ENCODE measurements at regions not wholly inside any gene's neighbourhood (a gene's known extent, or its start where the extent isn't known, plus 50 kb on each side); places are given as distances from the start of the nearest gene placed in this dataset.

DNA sequence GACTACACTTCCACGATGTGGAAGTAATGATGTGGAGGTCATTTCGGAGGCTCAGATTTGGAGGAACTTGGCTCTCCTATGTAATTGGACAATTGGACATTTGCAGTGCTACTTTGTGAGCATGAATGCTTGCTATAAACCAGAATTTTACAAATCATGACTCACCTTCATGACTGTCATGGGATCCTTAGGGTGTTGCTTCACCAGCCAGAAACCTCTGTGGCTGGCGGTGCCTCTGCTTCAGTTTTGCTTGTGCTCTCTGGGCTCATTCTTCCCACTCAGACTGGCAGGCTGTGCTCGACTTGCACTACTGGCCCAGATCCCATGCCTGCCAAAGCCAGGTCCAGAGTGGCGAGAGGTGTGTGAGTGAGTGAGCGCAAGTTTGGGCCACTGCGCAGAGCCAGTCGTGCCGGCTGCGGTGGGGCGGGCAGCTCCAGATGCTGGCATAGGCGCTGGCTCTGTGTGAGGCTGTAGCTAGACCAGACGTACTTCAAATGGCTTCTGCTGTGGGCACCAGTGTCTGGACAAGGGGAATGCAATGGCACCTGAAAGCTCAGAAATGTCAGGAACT is 387.8 kb downstream of the AEBP2 start:
- DNase-seq (ENCODE audit: low read depth in 2 of 2): no peak

DNA sequence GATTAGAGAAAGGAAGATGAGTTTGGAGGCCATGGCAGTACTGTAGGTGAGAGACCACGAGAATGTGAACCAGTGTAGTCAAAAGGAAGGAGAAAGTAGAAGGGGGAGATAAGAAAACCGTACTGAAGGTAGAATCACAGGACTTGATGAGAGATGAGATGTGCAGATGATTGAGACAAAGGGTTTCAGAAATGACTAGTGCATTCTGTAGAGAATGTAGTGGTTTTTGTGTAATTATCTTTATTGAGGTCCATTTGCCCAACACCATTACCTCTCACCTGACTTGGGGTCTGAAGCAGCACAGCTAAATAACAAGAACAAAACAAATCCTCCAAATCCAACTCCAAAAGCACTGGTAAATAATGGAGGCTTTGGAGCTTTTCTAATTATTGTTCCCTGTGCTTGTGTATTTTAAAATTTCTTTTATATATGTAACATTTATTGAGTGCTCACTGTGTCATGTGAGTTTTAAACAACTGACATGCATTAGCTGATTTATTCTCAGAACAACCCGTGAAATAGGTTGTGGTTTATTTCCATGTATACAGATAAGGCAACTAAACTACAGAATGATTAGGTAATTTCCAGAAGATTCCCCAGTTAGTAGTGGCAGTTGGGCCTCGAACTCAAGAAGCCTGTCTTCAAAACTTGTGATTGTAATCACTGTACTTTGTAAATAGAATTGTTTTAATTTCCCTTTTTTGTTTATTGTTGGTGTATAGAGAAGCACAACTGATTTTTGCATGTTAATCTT is 390.0 kb downstream of the AEBP2 start:
- DNase-seq (ENCODE audit: low read depth in 2 of 2): no peak

GRCh38 chr12:19830446-19830845 is 391.2 kb downstream of the AEBP2 start:
- no peak for DNase-seq (ENCODE audit: low read depth in 2 of 2)

DNA sequence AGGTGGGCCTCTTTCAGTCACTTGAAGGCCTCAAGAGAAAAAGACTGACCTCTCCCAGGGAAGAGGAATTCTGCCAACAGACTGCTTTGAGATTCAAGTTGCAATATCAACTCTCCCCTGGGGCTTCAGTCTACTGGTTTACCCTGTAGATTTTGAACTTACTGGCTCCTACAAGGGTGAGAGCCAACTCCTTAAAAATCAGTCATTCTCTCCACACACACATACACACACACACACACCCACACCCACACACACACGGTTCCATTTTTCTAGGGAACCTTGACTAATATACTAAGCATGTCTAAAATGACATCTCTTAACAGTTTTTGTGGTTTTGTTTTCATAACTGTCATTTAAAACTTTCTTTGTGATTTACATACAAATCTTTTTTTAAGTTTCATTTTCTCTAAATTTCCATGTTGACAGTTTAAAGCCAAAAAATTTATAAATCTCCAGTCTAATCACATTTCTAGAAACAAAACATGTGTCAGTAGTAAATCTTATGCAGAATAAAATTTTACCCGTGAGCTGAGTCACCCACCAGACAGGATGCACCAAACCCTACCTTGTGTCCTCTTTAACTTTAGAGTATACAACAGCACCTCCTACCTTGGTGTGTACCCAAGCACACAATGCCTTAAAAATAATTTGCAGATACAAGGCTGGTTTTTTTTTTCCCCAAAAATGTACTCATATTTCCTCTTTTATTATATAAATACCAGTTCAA is 394.6 kb downstream of the AEBP2 start:
- peak in 1 of 2 donors; percentile 20 for DNase-seq (ENCODE audit: low read depth in 2 of 2)

DNA sequence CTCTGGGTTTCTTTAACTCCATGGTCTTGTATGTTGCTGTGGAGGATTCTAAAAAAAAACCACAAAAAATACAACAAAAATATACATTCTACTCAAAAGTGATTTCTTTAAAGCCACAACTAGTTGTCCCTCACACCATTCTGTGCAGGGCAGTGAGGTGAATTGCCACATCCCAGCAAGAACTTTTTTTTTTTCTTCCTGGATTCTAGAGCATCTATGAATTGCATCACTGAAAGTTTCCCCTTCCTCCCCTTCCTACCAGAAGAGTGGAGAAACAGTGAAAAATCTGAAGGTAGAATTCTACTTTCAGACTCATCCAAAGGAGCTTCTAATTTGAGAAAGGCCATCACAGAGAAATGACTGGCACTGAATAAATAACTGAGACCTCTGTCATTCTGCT is 395.3 kb downstream of the AEBP2 start:
- no peak for DNase-seq (ENCODE audit: low read depth in 2 of 2)

DNA sequence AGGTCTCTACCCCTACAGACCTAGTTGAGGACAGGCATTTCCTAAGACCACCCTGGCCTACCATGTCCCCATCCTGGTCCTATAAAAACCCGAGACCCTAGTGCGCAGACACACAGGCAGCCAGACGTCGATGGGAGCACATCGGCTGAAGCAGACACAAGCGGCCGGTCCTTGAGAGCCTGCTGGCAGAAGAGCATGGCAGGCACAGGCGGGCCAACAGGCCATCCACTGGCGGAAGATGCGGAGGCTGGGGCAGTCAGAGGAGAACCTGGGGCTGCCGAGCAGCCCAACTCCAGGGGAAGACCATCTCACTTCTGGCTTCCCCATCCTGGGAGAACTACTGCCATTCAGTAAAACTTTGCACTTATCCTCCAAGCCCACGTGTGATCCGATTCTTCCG is 396.8 kb downstream of the AEBP2 start:
- no peak for DNase-seq (ENCODE audit: low read depth in 2 of 2)

DNA sequence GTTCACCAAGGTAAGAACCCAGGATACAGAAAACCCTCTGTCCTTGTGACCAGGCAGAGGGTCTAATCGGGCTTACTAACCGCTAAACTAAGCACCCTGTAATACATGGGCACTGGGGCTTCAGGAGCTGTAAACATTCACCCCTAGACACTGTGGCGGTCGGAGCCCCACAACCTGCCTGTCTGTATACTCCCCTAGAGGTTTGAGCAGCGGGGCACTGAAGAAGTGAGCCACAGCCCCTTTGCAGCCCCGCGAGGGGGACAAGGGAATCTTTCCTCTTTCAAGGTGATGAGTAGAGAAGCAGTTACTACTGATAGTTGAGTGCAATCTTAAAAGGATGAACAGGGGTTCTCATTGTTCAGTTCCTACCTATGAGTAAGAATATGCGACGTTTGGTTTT is 397.2 kb downstream of the AEBP2 start:
- no peak for DNase-seq (ENCODE audit: low read depth in 2 of 2)

DNA sequence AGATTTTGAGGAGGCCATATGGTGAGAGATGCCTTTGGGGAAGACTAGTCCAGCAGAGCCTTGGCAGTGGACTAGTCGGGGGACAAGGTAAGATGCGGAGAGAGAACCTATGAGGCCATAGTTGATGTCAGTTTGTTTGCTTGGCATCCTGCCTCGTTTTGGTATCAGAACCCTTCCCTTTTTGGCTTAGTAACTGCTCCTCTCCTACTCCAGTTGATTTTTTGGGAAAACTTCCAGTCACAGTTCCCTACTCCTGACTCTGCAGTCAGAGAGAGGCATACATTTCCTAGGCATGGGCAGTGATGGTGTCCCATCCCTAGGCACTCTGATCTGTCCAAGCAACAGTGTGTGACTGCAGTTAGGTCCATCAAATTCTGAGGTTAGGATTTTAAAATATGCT is 398.3 kb downstream of the AEBP2 start:
- DNase-seq (ENCODE audit: low read depth in 2 of 2): no peak

- no peak for DNase-seq (ENCODE audit: low read depth in 2 of 2)
These were observed 402.2 kb downstream of the AEBP2 start for GRCh38 chr12:19841451-19841850.

DNA sequence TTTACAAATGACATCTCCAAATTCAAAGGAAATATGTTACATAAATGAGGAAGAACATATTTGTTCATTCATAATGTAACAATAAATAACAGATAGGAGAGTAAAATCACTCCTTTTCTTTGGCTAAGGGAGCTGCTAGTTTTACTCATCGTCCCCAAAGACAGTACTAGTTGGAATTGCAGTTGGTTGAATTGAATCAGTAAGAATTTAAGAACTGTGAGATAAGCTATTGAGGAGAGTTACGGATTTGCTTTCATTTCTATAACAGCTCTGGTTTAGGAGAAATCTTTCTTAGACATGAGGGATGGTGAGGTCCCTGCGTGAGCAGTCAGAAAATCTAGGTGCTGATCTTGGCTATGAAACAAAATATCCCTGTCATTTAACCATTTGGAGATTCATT is 402.8 kb downstream of the AEBP2 start:
- DNase-seq (ENCODE audit: low read depth in 2 of 2): no peak

- DNase-seq (ENCODE audit: low read depth in 2 of 2): no peak
These were observed 404.9 kb downstream of the AEBP2 start for GRCh38 chr12:19844224-19844623.

GRCh38 chr12:19846574-19846973 is 407.3 kb downstream of the AEBP2 start:
- no peak for DNase-seq (ENCODE audit: low read depth in 2 of 2)

- no peak for DNase-seq (ENCODE audit: low read depth in 2 of 2)
These were observed 408.2 kb downstream of the AEBP2 start for GRCh38 chr12:19847294-19848059.

DNA sequence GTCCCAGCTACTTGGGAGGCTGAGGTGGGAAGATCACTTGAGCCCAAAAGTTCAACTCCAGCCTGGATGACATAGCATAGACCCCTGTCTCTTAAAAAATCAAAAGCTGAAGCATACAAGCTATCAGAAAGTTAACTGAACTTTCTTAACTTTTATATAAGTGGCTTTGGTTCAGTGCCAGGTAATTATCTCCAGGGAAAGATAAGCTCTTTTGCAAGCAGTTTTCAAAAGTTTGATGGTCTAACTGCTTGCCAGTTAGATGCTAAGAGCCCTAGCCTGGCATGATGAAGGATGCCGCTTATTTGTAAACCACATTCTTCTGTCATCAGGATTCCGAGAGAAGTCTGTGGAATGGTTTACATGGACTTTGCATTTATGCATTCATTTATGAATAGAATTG is 409.1 kb downstream of the AEBP2 start:
- no peak for DNase-seq (ENCODE audit: low read depth in 2 of 2)

DNA sequence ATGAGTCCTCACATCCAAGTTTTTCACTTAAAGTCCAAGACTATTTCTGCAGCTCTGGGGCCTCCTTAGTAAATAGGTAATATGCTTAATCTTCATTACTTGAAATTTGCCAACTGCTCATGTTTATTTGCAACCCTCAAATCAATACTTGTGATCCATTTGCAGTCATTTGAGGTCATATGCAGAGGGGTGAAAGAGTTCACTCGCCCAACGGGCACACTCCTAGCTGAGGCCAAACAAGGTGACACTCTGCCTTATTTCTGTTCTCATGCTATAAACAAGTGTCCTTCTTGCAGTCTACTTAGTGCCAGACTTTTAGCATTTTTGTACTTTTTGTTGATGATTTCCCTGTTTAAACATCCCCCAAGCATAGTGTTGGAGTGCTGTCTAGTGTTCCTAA is 409.9 kb downstream of the AEBP2 start:
- no peak for DNase-seq (ENCODE audit: low read depth in 2 of 2)

GRCh38 chr12:19850346-19851065 is 411.2 kb downstream of the AEBP2 start:
- DNase-seq (ENCODE audit: low read depth in 2 of 2): no peak

GRCh38 chr12:19852100-19852855 is 413.0 kb downstream of the AEBP2 start:
- DNase-seq (ENCODE audit: low read depth in 2 of 2): no peak

DNA sequence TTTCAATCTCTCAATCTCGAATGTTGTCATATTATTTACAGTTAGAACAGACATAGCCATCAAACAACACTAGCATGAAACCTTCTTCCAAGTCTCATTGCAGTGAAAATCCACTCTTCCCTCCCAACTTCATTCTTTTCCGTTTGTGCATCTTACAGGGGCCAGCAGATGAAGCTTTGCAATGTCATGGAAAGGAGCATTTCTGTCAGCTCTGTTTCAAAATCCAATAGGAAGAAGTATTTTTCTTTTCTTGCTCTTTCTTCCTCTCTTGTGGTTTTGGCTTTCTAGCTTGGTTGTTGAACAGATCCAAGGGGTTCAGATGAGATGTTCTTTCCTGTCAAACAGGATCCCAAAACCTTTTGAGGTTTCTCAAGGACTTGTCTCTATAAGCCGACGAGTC is 416.6 kb downstream of the AEBP2 start:
- DNase-seq (ENCODE audit: low read depth in 2 of 2): no peak

- DNase-seq (ENCODE audit: low read depth in 2 of 2): no peak
These were observed 417.1 kb downstream of the AEBP2 start for GRCh38 chr12:19856389-19856788.

DNA sequence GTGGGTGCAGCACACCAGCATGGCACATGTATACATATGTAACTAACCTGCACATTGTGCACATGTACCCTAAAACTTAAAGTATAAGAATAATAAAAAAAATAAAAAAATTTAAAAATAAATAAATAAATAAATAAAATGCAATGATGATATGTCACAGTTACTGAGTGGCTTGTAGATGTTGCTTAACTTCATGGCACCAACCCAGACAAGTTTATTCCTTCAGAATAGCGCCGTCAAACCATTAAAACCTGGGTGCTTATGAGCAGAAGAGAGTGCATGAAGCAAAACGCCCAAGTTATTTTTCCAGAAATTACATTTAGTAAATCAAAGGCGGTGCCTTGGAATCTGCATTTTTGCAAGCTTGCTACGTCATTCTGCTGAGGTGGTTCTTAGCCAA is 417.9 kb downstream of the AEBP2 start:
- no peak for DNase-seq (ENCODE audit: low read depth in 2 of 2)

- no peak for DNase-seq (ENCODE audit: low read depth in 2 of 2)
These were observed 427.9 kb downstream of the AEBP2 start for GRCh38 chr12:19867151-19867550.

Measured in stimulated activated CD4-positive, alpha-beta T cell treated with anti-CD3 and anti-CD28 coated beads, Interleukin-4, amount 100 ng/mL, for 48 hours (primary cell).